A673 (cell line): ENCODE measurements at regions not wholly inside any gene's neighbourhood (a gene's known extent, or its start where the extent isn't known, plus 50 kb on each side); places are given as distances from the start of the nearest gene placed in this dataset.

Experiments used
- BruUV-seq: library from RNA; stranded (reverse); fragments of 400-500 nt; replicated peaks from 2 replicates; lab custom pipeline; 2021; lab: Mats Ljungman, UMichigan
- CTCF ChIA-PET: fragments of 300-600 bp; sonication (Branson Sonifier 250); formaldehyde crosslinking; loops from one replicate; lab custom pipeline; 2022; ENCODE audit warnings: antibody characterized with exemption; lab: Charles Lee
- POLR2A ChIA-PET: fragments of 300-600 bp; sonication (Branson Sonifier 250); formaldehyde crosslinking; loops from one replicate; lab custom pipeline; 2022; ENCODE audit warnings: antibody characterized with exemption; ENCODE audit not compliant: low non-redundant PET; lab: Charles Lee
- DNase-seq: peaks from one replicate; pipeline ENCODE4 v3.0.0-alpha.2; 2015; ENCODE audit warnings: low spot score
- H3K27ac ChIP-seq: fragments of 200-600 bp; sonication (generic); 2 replicates; pipeline ENCODE4 v1.5.1; 2016; ENCODE audit warnings: mixed run types, low read depth, mild to moderate bottlenecking, mixed read lengths, antibody characterized with exemption, low read length; ENCODE audit not compliant: poor library complexity, severe bottlenecking
- H3K27me3 ChIP-seq: fragments of 200-600 bp; sonication (generic); replicated peaks from 2 replicates; pipeline ENCODE4 v1.6.1; 2017; ENCODE audit warnings: mixed run types, low read depth, mild to moderate bottlenecking, mixed read lengths, antibody characterized with exemption, low read length; ENCODE audit not compliant: insufficient read depth, poor library complexity
- H3K36me3 ChIP-seq: fragments of 200-600 bp; sonication (generic); 2 replicates; pipeline ENCODE4 v1.6.1; 2016; ENCODE audit warnings: mixed run types, mild to moderate bottlenecking, mixed read lengths, antibody characterized with exemption, low read length; ENCODE audit not compliant: insufficient read depth, poor library complexity, severe bottlenecking
- H3K4me1 ChIP-seq: fragments of 200-600 bp; sonication (generic); 2 replicates; pipeline ENCODE4 v1.6.1; 2017; ENCODE audit warnings: mixed run types, mild to moderate bottlenecking, mixed read lengths, antibody characterized with exemption, low read length; ENCODE audit not compliant: insufficient read depth, poor library complexity, severe bottlenecking
- H3K4me3 ChIP-seq: fragments of 200-600 bp; sonication (generic); 2 replicates; pipeline ENCODE4 v1.5.1; 2016; ENCODE audit warnings: low read depth, mixed run types, mild to moderate bottlenecking, mixed read lengths, low read length; ENCODE audit not compliant: poor library complexity, severe bottlenecking
- H3K9me3 ChIP-seq: fragments of 200-600 bp; sonication (generic); 2 replicates; pipeline ENCODE4 v1.6.1; 2016; ENCODE audit warnings: mixed run types, low read depth, mild to moderate bottlenecking, mixed read lengths, antibody characterized with exemption, low read length; ENCODE audit not compliant: poor library complexity, severe bottlenecking
- EZH2 ChIP-seq: fragments of 200-600 bp; sonication (generic); IDR thresholded peaks from 2 replicates; pipeline ENCODE4 v1.6.1; 2017; ENCODE audit warnings: borderline replicate concordance, low read depth, mild to moderate bottlenecking, mixed read lengths, antibody characterized with exemption, low read length; ENCODE audit not compliant: poor library complexity, severe bottlenecking
- intact Hi-C: fragments of 100-400 bp; cut with micrococcal nuclease; formaldehyde crosslinking; loops from one replicate; pipeline ENCODE4 v1.10.0; 2022; ENCODE audit not compliant: unreplicated experiment
- TF ChIP-seq, protein P1 (sequence below): fragments of 300-800, 200-600 bp; sonication (generic); conservative IDR thresholded peaks from 2 replicates; pipeline ENCODE4 v1.5.1; 2017; ENCODE audit warnings: low read depth, mild to moderate bottlenecking, antibody characterized with exemption, low read length, moderate library complexity, mixed read lengths

DNA sequence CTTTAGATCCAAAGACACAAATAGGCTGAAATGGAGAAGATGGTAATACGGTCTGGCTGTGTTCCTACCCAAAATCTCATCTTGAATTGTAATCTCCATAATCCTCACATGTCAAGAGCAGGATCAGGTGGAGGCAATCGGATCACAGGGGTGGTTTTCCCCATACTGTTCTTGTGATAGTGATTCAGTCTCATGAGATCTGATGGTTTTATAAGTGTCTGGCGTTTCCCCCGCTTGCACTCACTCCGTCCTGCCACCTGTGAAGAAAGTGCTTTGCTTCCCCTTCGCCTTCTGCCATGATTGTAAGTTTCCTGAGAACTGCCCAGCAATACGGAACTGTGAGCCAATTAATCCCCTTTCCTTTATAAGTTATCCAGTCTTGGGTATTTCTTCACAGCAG is 1795.5 kb upstream of the FLRT2 start:
- POLR2A ChIA-PET: no interaction called here
- BruUV-seq: no TSS peak
- Histone ChIP-seq H3K4me3 (no peak overlapping the region), H3K9me3 (no peaks in the 10 kb centered on the region), H3K27ac (no peak overlapping the region), H3K36me3 (no peaks in the 10 kb centered on the region), H3K4me1 (no peaks in the 10 kb centered on the region), H3K27me3 (no peaks in the 10 kb centered on the region)
- TF ChIP-seq, protein P1, sequence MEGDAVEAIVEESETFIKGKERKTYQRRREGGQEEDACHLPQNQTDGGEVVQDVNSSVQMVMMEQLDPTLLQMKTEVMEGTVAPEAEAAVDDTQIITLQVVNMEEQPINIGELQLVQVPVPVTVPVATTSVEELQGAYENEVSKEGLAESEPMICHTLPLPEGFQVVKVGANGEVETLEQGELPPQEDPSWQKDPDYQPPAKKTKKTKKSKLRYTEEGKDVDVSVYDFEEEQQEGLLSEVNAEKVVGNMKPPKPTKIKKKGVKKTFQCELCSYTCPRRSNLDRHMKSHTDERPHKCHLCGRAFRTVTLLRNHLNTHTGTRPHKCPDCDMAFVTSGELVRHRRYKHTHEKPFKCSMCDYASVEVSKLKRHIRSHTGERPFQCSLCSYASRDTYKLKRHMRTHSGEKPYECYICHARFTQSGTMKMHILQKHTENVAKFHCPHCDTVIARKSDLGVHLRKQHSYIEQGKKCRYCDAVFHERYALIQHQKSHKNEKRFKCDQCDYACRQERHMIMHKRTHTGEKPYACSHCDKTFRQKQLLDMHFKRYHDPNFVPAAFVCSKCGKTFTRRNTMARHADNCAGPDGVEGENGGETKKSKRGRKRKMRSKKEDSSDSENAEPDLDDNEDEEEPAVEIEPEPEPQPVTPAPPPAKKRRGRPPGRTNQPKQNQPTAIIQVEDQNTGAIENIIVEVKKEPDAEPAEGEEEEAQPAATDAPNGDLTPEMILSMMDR: no peak
- no peak for TF ChIP-seq EZH2
- intact Hi-C loops: no loop called here
- CTCF ChIA-PET: no interaction called here
- DNase-seq: no peak

DNA sequence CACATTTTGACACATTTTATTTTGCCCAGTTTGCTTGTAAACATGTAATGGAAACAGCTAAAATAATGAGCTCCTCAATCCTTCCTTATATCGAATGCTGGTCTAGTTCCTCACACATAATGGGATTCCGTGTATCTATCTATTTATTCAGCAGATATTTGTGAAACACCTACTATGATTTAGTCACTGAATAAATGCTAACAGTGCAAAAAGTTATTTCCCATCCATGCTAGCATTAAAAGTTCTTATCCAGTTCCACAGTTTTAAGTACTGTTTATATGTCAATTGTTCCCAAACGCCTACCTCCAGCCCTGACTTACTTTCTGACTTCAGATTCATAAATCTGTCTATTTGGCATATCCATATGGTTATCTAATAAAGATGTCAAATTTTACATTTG is 1788.7 kb upstream of the FLRT2 start:
- Histone ChIP-seq H3K27me3 (no peaks in the 10 kb centered on the region), H3K4me3 (no peak overlapping the region), H3K36me3 (no peaks in the 10 kb centered on the region), H3K4me1 (no peaks in the 10 kb centered on the region), H3K9me3 (no peaks in the 10 kb centered on the region), H3K27ac (no peak overlapping the region)
- TF ChIP-seq, protein P1: no peak
- no peak for TF ChIP-seq EZH2
- POLR2A ChIA-PET: no interaction called here
- CTCF ChIA-PET: no interaction called here
- BruUV-seq: no TSS peak
- intact Hi-C loops: no loop called here
- no peak for DNase-seq

DNA sequence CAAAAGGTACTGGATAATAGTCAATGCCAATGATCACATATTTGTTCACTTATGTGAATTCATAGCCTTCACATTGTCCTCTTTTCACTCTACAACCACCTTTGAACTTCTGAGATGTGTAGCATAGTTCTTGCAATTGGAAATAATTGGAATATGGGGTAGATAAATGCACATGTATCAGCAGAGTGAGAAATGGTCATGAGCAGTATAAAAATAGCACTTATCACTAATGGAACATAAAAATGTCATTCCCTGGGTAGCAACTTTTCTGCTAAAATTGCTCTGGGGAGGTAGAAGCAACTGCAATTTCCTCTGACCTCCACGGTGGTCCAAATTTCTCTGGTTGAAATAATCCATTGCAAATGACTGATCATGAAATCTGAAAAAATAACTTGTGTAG is 1785.7 kb upstream of the FLRT2 start:
- POLR2A ChIA-PET: no interaction called here
- H3K9me3 ChIP-seq: no peaks in the 10 kb centered on the region
- CTCF ChIA-PET: no interaction called here
- DNase-seq: no peak
- intact Hi-C loops: no loop called here
- TF ChIP-seq EZH2: no peak
- TF ChIP-seq, protein P1: no peak
- no peaks in the 10 kb centered on the region for H3K4me1 ChIP-seq
- H3K4me3 ChIP-seq: no peak overlapping the region
- BruUV-seq: no TSS peak
- H3K36me3 ChIP-seq: no peaks in the 10 kb centered on the region
- H3K27me3 ChIP-seq: no peaks in the 10 kb centered on the region
- no peak overlapping the region for H3K27ac ChIP-seq
